Activated naive CD4-positive, alpha-beta T cell treated with anti-CD3 and anti-CD28 coated beads, Interleukin-2, amount 10 ng/mL, durations not matched to agents 7 days and 5 days (primary cell): ENCODE measurements at regions not wholly inside any gene's neighbourhood (a gene's known extent, or its start where the extent isn't known, plus 50 kb on each side); places are given as distances from the start of the nearest gene placed in this dataset.

Experiments used
- CTCF ChIA-PET: fragments of 350-600 bp; sonication (Branson Sonifier 250); formaldehyde crosslinking; loops from one replicate; lab custom pipeline; 2021; ENCODE audit warnings: antibody characterized with exemption; lab: Charles Lee
- DNase-seq: peaks from one replicate; pipeline ENCODE4 v3.0.0-alpha.2; 2020
- H3K27ac Mint-ChIP-seq: one replicate; pipeline ENCODE4 v1.8.0; 2021; ENCODE audit warnings: mild to moderate bottlenecking, moderate library complexity, mixed read lengths
- H3K27me3 Mint-ChIP-seq: one replicate; pipeline ENCODE4 v1.8.0; 2021; ENCODE audit warnings: mild to moderate bottlenecking, mixed read lengths
- H3K36me3 Mint-ChIP-seq: one replicate; pipeline ENCODE4 v1.8.0; 2021; ENCODE audit warnings: mixed read lengths
- H3K4me1 Mint-ChIP-seq: one replicate; pipeline ENCODE4 v1.8.0; 2021; ENCODE audit warnings: mixed read lengths
- H3K4me3 Mint-ChIP-seq: one replicate; pipeline ENCODE4 v1.8.0; 2021; ENCODE audit warnings: mild to moderate bottlenecking, moderate library complexity, mixed read lengths
- H3K9me3 Mint-ChIP-seq: one replicate; pipeline ENCODE4 v1.8.0; 2021; ENCODE audit warnings: mixed read lengths

- Mint-ChIP-seq H3K9me3 (peaks cover 10% of the 10 kb centered on the region), H3K36me3 (no peaks in the 10 kb centered on the region), H3K27ac (no peak overlapping the region), H3K27me3 (no peaks in the 10 kb centered on the region), H3K4me1 (no peaks in the 10 kb centered on the region), H3K4me3 (no peak overlapping the region)
- DNase-seq: no peak
- CTCF ChIA-PET: no interaction called here
Measured at GRCh38 chr16:60510208-60510607, 1526.0 kb downstream of the CDH8 start.

GRCh38 chr16:60491273-60491672, 1545.0 kb downstream of the CDH8 start:
- CTCF ChIA-PET: no interaction called here
- Mint-ChIP-seq H3K36me3 (no peaks in the 10 kb centered on the region), H3K4me3 (no peak overlapping the region), H3K27ac (no peak overlapping the region), H3K27me3 (no peaks in the 10 kb centered on the region), H3K4me1 (no peaks in the 10 kb centered on the region), H3K9me3 (peaks cover 9% of the 10 kb centered on the region)
- DNase-seq: no peak

GRCh38 chr16:60485872-60486489, 1550.3 kb downstream of the CDH8 start:
- no peaks in the 10 kb centered on the region for H3K36me3 Mint-ChIP-seq
- no peaks in the 10 kb centered on the region for H3K4me1 Mint-ChIP-seq
- CTCF ChIA-PET: no interaction called here
- no peak overlapping the region for H3K4me3 Mint-ChIP-seq
- DNase-seq: no peak
- H3K9me3 Mint-ChIP-seq: peaks cover 8% of the 10 kb centered on the region
- no peak overlapping the region for H3K27ac Mint-ChIP-seq
- no peaks in the 10 kb centered on the region for H3K27me3 Mint-ChIP-seq

- Mint-ChIP-seq H3K4me3 (no peak overlapping the region), H3K27me3 (no peaks in the 10 kb centered on the region), H3K27ac (no peak overlapping the region), H3K4me1 (no peaks in the 10 kb centered on the region), H3K9me3 (peaks cover 8% of the 10 kb centered on the region), H3K36me3 (no peaks in the 10 kb centered on the region)
- no peak for DNase-seq
- CTCF ChIA-PET: no interaction called here
Measured at GRCh38 chr16:60484901-60485300, 1551.3 kb downstream of the CDH8 start.

GRCh38 chr16:60481591-60481990, 1554.6 kb downstream of the CDH8 start:
- CTCF ChIA-PET: no interaction called here
- Mint-ChIP-seq H3K27me3 (no peaks in the 10 kb centered on the region), H3K4me3 (no peak overlapping the region), H3K27ac (no peak overlapping the region), H3K9me3 (peaks cover 6% of the 10 kb centered on the region), H3K4me1 (no peaks in the 10 kb centered on the region), H3K36me3 (no peaks in the 10 kb centered on the region)
- no peak for DNase-seq

- no peaks in the 10 kb centered on the region for H3K36me3 Mint-ChIP-seq
Measured at GRCh38 chr16:60478810-60479209, 1557.4 kb downstream of the CDH8 start.

GRCh38 chr16:60463986-60464385, 1572.3 kb downstream of the CDH8 start:
- no peaks in the 10 kb centered on the region for H3K4me1 Mint-ChIP-seq
- peaks cover 7% of the 10 kb centered on the region for H3K9me3 Mint-ChIP-seq
- no peaks in the 10 kb centered on the region for H3K27me3 Mint-ChIP-seq
- H3K27ac Mint-ChIP-seq: no peak overlapping the region
- no peak overlapping the region for H3K4me3 Mint-ChIP-seq
- CTCF ChIA-PET: no interaction called here
- no peaks in the 10 kb centered on the region for H3K36me3 Mint-ChIP-seq
- DNase-seq: no peak

More at GRCh38 chr16:60478810-60479209, 1557.4 kb downstream of the CDH8 start:
- Mint-ChIP-seq H3K9me3 (peaks cover 3% of the 10 kb centered on the region), H3K27ac (no peak overlapping the region), H3K27me3 (no peaks in the 10 kb centered on the region), H3K4me1 (no peaks in the 10 kb centered on the region), H3K4me3 (no peak overlapping the region)
- no peak for DNase-seq
- CTCF ChIA-PET: no interaction called here

GRCh38 chr16:60459463-60459862, 1576.8 kb downstream of the CDH8 start:
- Mint-ChIP-seq H3K4me1 (no peaks in the 10 kb centered on the region), H3K4me3 (no peak overlapping the region)

GRCh38 chr16:60458255-60458654, 1578.0 kb downstream of the CDH8 start:
- no peak overlapping the region for H3K27ac Mint-ChIP-seq
- H3K27me3 Mint-ChIP-seq: no peaks in the 10 kb centered on the region
- no peaks in the 10 kb centered on the region for H3K36me3 Mint-ChIP-seq
- CTCF ChIA-PET: no interaction called here
- H3K4me1 Mint-ChIP-seq: no peaks in the 10 kb centered on the region
- no peak for DNase-seq
- peaks cover 13% of the 10 kb centered on the region for H3K9me3 Mint-ChIP-seq
- no peak overlapping the region for H3K4me3 Mint-ChIP-seq

More at GRCh38 chr16:60459463-60459862, 1576.8 kb downstream of the CDH8 start:
- H3K27me3 Mint-ChIP-seq: no peaks in the 10 kb centered on the region
- H3K27ac Mint-ChIP-seq: no peak overlapping the region
- no peak for DNase-seq
- peaks cover 15% of the 10 kb centered on the region for H3K9me3 Mint-ChIP-seq
- no peaks in the 10 kb centered on the region for H3K36me3 Mint-ChIP-seq
- CTCF ChIA-PET: no interaction called here

- no peak overlapping the region for H3K27ac Mint-ChIP-seq
- CTCF ChIA-PET: no interaction called here
- H3K9me3 Mint-ChIP-seq: peaks cover 9% of the 10 kb centered on the region
- no peaks in the 10 kb centered on the region for H3K4me1 Mint-ChIP-seq
- H3K36me3 Mint-ChIP-seq: no peaks in the 10 kb centered on the region
- no peak for DNase-seq
- H3K27me3 Mint-ChIP-seq: no peaks in the 10 kb centered on the region
- no peak overlapping the region for H3K4me3 Mint-ChIP-seq
Measured at GRCh38 chr16:60452646-60453045, 1583.6 kb downstream of the CDH8 start.

GRCh38 chr16:60438894-60439293, 1597.3 kb downstream of the CDH8 start:
- H3K9me3 Mint-ChIP-seq: peaks cover 6% of the 10 kb centered on the region
- CTCF ChIA-PET: no interaction called here
- no peak overlapping the region for H3K4me3 Mint-ChIP-seq
- H3K36me3 Mint-ChIP-seq: no peaks in the 10 kb centered on the region
- no peaks in the 10 kb centered on the region for H3K27me3 Mint-ChIP-seq
- no peak overlapping the region for H3K27ac Mint-ChIP-seq
- DNase-seq: no peak
- H3K4me1 Mint-ChIP-seq: no peaks in the 10 kb centered on the region

GRCh38 chr16:60432472-60432871, 1603.8 kb downstream of the CDH8 start:
- CTCF ChIA-PET: no interaction called here

GRCh38 chr16:60419859-60420258, 1616.4 kb downstream of the CDH8 start:
- no peaks in the 10 kb centered on the region for H3K36me3 Mint-ChIP-seq
- H3K4me1 Mint-ChIP-seq: no peaks in the 10 kb centered on the region
- no peak for DNase-seq
- CTCF ChIA-PET: no interaction called here
- H3K4me3 Mint-ChIP-seq: no peak overlapping the region
- no peaks in the 10 kb centered on the region for H3K27me3 Mint-ChIP-seq
- H3K9me3 Mint-ChIP-seq: peaks cover 20% of the 10 kb centered on the region
- H3K27ac Mint-ChIP-seq: no peak overlapping the region

More at GRCh38 chr16:60432472-60432871, 1603.8 kb downstream of the CDH8 start:
- no peaks in the 10 kb centered on the region for H3K4me1 Mint-ChIP-seq
- no peak for DNase-seq
- no peak overlapping the region for H3K27ac Mint-ChIP-seq
- no peaks in the 10 kb centered on the region for H3K36me3 Mint-ChIP-seq
- H3K27me3 Mint-ChIP-seq: no peaks in the 10 kb centered on the region
- H3K4me3 Mint-ChIP-seq: no peak overlapping the region
- H3K9me3 Mint-ChIP-seq: peaks cover 4% of the 10 kb centered on the region

- CTCF ChIA-PET: no interaction called here
- DNase-seq: no peak
- Mint-ChIP-seq H3K9me3 (peaks cover 26% of the 10 kb centered on the region), H3K27me3 (no peaks in the 10 kb centered on the region), H3K4me1 (no peaks in the 10 kb centered on the region), H3K27ac (no peak overlapping the region), H3K4me3 (no peak overlapping the region), H3K36me3 (no peaks in the 10 kb centered on the region)
Measured at GRCh38 chr16:60414613-60415012, 1621.6 kb downstream of the CDH8 start.

GRCh38 chr16:60413969-60414368, 1622.3 kb downstream of the CDH8 start:
- no peak for DNase-seq
- Mint-ChIP-seq H3K27me3 (no peaks in the 10 kb centered on the region), H3K4me3 (no peak overlapping the region), H3K27ac (no peak overlapping the region), H3K4me1 (no peaks in the 10 kb centered on the region), H3K9me3 (peaks cover 26% of the 10 kb centered on the region), H3K36me3 (no peaks in the 10 kb centered on the region)
- CTCF ChIA-PET: no interaction called here
